CD14-positive monocyte (primary cell): ENCODE measurements at regions not wholly inside any gene's neighbourhood (a gene's known extent, or its start where the extent isn't known, plus 50 kb on each side); places are given as distances from the start of the nearest gene placed in this dataset.

Experiments
- DNase-seq, 3 donors: peaks; one replicate each; pipeline ENCODE4 v3.0.0-alpha.2; 2011 to 2022
- H2AFZ ChIP-seq: 2 replicates; pipeline ENCODE4 v1.6.0; 2012; ENCODE audit warnings: mild to moderate bottlenecking, low read depth, low read length, inconsistent platforms; ENCODE audit not compliant: insufficient read depth, poor library complexity, severe bottlenecking
- H3K27ac ChIP-seq, 2 donors: 1 replicate in 1 of 2; 2 replicates in 1 of 2; pipeline ENCODE4 v1.5.1; 2012 to 2013; ENCODE audit warnings: low read length in 2 of 2, control low read depth in 1 of 2, inconsistent platforms in 1 of 2, low read depth in 1 of 2, mild to moderate bottlenecking in 1 of 2
- H3K27me3 ChIP-seq, 2 donors: one replicate each; pipeline versions ENCODE4 v1.6.0 to v1.6.1; 2011 to 2013; ENCODE audit warnings: low read length in 2 of 2; ENCODE audit not compliant: control insufficient read depth in 2 of 2, insufficient read depth in 2 of 2
- H3K36me3 ChIP-seq, 2 donors: replicated peaks in 1 of 2; 1 replicate in 1 of 2; 2 replicates in 1 of 2; pipeline versions ENCODE4 v1.5.1 to v1.6.1; 2012 to 2013; ENCODE audit warnings: low read length in 2 of 2, control low read depth in 1 of 2, inconsistent platforms in 1 of 2, mild to moderate bottlenecking in 1 of 2; ENCODE audit not compliant: insufficient read depth in 2 of 2, control insufficient read depth in 1 of 2
- H3K4me1 ChIP-seq, 2 donors: 1 replicate in 1 of 2; 2 replicates in 1 of 2; pipeline versions ENCODE4 v1.5.1 to v1.6.1; 2012 to 2013; ENCODE audit warnings: low read length in 2 of 2, control low read depth in 1 of 2, inconsistent platforms in 1 of 2, mild to moderate bottlenecking in 1 of 2, moderate library complexity in 1 of 2; ENCODE audit not compliant: insufficient read depth in 2 of 2, control insufficient read depth in 1 of 2
- H3K4me2 ChIP-seq: replicated peaks from 2 replicates; pipeline ENCODE3; 2012; ENCODE audit warnings: low read length, moderate library complexity, mild to moderate bottlenecking; ENCODE audit not compliant: poor library complexity, severe bottlenecking; ENCODE audit errors: extremely low read depth
- H3K4me3 ChIP-seq, 3 experiments: fragments of 200-600 bp in 1 of 3; sonication (generic) in 1 of 3; replicated peaks in 1 of 3; 1 replicate in 2 of 3; 2 replicates in 1 of 3; pipeline ENCODE4 v1.5.1; 2011 to 2013; ENCODE audit warnings: low read length in 3 of 3, mild to moderate bottlenecking in 3 of 3, control low read depth in 2 of 3, low read depth in 2 of 3, inconsistent platforms in 1 of 3, moderate library complexity in 1 of 3
- H3K79me2 ChIP-seq: 2 replicates; pipeline ENCODE4 v1.6.0; 2012; ENCODE audit warnings: mild to moderate bottlenecking, control low read depth, inconsistent platforms, low read length, moderate library complexity; ENCODE audit not compliant: insufficient read depth
- H3K9ac ChIP-seq: 2 replicates; pipeline ENCODE4 v1.6.0; 2017; ENCODE audit warnings: low read length, mild to moderate bottlenecking; ENCODE audit not compliant: insufficient read depth, poor library complexity, severe bottlenecking
- H3K9me3 ChIP-seq, 2 donors: replicated peaks in 1 of 2; 1 replicate in 1 of 2; 2 replicates in 1 of 2; pipeline versions ENCODE4 v1.5.1 to v1.6.1; 2012 to 2013; ENCODE audit warnings: low read length in 2 of 2, control low read depth in 1 of 2; ENCODE audit not compliant: control insufficient read depth in 1 of 2, insufficient read depth in 1 of 2
- H4K20me1 ChIP-seq: 2 replicates; pipeline ENCODE4 v1.6.0; 2012; ENCODE audit warnings: mild to moderate bottlenecking, low read length, control low read depth, moderate library complexity; ENCODE audit not compliant: insufficient read depth
- H3K27ac Mint-ChIP-seq, 7 donors: one replicate each; pipeline ENCODE4 v1.8.0; 2020; ENCODE audit warnings: mild to moderate bottlenecking in 7 of 7, mixed read lengths in 7 of 7, moderate library complexity in 6 of 7, inconsistent platforms in 2 of 7
- H3K27me3 Mint-ChIP-seq, 3 donors: one replicate each; pipeline ENCODE4 v1.8.0; 2021 to 2022; ENCODE audit warnings: low read depth in 3 of 3, mild to moderate bottlenecking in 3 of 3, mixed read lengths in 3 of 3, moderate library complexity in 3 of 3, inconsistent platforms in 1 of 3
- H3K36me3 Mint-ChIP-seq, 2 donors: one replicate each; pipeline ENCODE4 v1.8.0; 2020; ENCODE audit warnings: mixed read lengths in 2 of 2, inconsistent platforms in 1 of 2, mild to moderate bottlenecking in 1 of 2
- H3K4me1 Mint-ChIP-seq: one replicate; pipeline ENCODE4 v1.8.0; 2020; ENCODE audit warnings: mild to moderate bottlenecking, mixed read lengths
- H3K4me3 Mint-ChIP-seq, 2 donors: one replicate each; pipeline ENCODE4 v1.8.0; 2020; ENCODE audit warnings: mild to moderate bottlenecking in 2 of 2, mixed read lengths in 2 of 2, moderate library complexity in 1 of 2
- H3K9me3 Mint-ChIP-seq, 7 donors: one replicate each; pipeline ENCODE4 v1.8.0; 2020 to 2022; ENCODE audit warnings: mixed read lengths in 7 of 7, mild to moderate bottlenecking in 6 of 7, moderate library complexity in 6 of 7, inconsistent platforms in 2 of 7
- WGBS: methylation state at CpG from one replicate; pipeline ENCODE4 v1.1.5; 2013; ENCODE audit warnings: missing lambda C conversion rate; ENCODE audit not compliant: insufficient coverage; 5-methylcytosine and 5-hydroxymethylcytosine counted together
- intact Hi-C, 2 donors: fragments of 100-400 bp; cut with micrococcal nuclease; formaldehyde crosslinking; loops; one replicate each; pipeline versions ENCODE4 v1.15.0 to v1.15.1; 2023
- TF ChIP-seq, protein P1 (sequence below): fragments of 200-600 bp; IDR thresholded peaks from one replicate; pipeline ENCODE4 v1.8.0; 2022; ENCODE audit warnings: antibody characterized with exemption, mild to moderate bottlenecking

DNA sequence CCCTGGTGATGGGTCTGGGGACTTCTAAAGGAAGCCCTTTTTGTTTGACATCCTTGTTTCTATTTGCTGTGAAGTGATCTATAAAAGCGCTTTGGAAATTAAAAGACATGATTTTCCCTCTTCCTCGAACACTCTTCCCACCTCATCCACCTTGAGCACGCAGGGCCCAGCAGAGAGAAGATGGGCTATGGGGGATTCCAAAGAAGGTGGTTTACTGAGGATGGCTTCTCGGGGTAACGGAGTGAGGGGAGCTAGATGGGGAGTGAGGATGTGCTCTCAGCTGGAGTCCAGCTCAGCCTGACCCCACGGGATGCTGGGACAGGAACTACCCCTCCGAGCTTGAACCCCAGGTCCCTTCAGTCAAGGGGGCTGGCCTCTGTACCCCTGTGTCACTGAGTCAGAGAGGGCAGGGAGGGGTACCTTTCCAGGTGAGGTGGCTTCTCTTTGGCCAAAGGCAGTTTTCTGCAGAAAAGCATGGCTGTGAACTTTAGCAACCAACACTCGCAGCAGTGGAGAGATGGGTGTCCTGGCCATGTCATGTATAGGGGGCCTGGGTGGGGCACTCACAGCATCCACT lies 180.7 kb upstream of the SMAD3 start:
- Mint-ChIP-seq H3K36me3 (no peaks in the 10 kb centered on the region), H3K4me3 (no peak overlapping the region), H3K9me3 (peaks cover 0 to 9% (median 7%) of the 10 kb centered on the region in 7 donors), H3K27ac (peak overlapping the region in 1 of 7 donors; percentile 64), H3K4me1 (no peaks in the 10 kb centered on the region), H3K27me3 (peaks cover 3 to 9% (median 8%) of the 10 kb centered on the region in 3 donors)
- no peaks in the 10 kb centered on the region for H3K4me1 ChIP-seq
- WGBS: 100% methylated on average over 4 of the region's 8 CpGs
- TF ChIP-seq, protein P1, sequence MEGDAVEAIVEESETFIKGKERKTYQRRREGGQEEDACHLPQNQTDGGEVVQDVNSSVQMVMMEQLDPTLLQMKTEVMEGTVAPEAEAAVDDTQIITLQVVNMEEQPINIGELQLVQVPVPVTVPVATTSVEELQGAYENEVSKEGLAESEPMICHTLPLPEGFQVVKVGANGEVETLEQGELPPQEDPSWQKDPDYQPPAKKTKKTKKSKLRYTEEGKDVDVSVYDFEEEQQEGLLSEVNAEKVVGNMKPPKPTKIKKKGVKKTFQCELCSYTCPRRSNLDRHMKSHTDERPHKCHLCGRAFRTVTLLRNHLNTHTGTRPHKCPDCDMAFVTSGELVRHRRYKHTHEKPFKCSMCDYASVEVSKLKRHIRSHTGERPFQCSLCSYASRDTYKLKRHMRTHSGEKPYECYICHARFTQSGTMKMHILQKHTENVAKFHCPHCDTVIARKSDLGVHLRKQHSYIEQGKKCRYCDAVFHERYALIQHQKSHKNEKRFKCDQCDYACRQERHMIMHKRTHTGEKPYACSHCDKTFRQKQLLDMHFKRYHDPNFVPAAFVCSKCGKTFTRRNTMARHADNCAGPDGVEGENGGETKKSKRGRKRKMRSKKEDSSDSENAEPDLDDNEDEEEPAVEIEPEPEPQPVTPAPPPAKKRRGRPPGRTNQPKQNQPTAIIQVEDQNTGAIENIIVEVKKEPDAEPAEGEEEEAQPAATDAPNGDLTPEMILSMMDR: no peak
- no peaks in the 10 kb centered on the region for H3K79me2 ChIP-seq
- DNase-seq: no peak
- H3K27ac ChIP-seq: no peak overlapping the region
- no peaks in the 10 kb centered on the region for H4K20me1 ChIP-seq
- no peaks in the 10 kb centered on the region for H3K27me3 ChIP-seq
- no peak overlapping the region for H3K4me3 ChIP-seq
- no peak overlapping the region for H3K9ac ChIP-seq
- intact Hi-C loops: no loop called here
- H3K36me3 ChIP-seq: no peaks in the 10 kb centered on the region
- H3K9me3 ChIP-seq: peaks cover 0 to 6% of the 10 kb centered on the region in 2 donors
- no peak overlapping the region for H3K4me2 ChIP-seq
- no peak overlapping the region for H2AFZ ChIP-seq

DNA sequence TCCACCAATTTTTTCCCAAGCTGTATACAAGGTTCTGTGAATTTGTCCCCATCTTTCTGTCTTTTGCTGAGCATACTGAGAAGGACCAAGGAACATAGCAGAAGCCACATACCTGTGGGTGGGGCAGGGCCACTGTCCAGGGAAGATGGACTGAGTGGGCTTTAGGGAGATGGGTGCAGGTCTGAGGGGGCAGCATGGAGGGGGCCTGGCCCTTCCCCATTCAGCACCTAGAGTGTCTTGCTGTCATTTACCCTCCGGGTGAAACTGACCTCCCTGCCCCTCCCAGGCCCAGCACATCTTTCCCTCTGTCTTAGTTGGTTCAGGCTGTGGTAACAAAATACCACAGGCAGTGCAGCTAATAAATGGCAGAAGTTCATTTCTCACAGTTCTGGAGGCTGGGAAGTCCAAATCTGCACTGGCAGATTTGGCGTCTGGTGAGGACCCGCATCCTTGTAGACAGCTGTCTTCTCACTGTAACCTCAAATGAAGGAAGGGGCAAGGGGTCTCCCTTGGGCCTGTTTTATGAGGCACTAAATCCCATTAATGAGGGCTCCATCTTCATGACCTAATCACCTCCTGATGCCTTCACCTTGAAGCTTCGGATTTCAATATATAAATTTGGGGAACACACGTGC lies 180.0 kb upstream of the SMAD3 start:
- Histone ChIP-seq H3K9me3 (peaks cover 4 to 10% of the 10 kb centered on the region in 2 donors), H3K4me2 (no peak overlapping the region), H3K79me2 (no peaks in the 10 kb centered on the region), H3K4me1 (no peaks in the 10 kb centered on the region), H3K27me3 (no peaks in the 10 kb centered on the region), H3K4me3 (no peak overlapping the region), H3K36me3 (no peaks in the 10 kb centered on the region), H3K27ac (no peak overlapping the region), H2AFZ (no peak overlapping the region), H4K20me1 (no peaks in the 10 kb centered on the region), H3K9ac (no peak overlapping the region)
- Mint-ChIP-seq H3K27ac (no peak overlapping the region), H3K36me3 (no peaks in the 10 kb centered on the region), H3K9me3 (peaks cover 3 to 14% (median 10%) of the 10 kb centered on the region in 7 donors), H3K27me3 (peaks cover 3 to 9% (median 8%) of the 10 kb centered on the region in 3 donors), H3K4me3 (no peak overlapping the region), H3K4me1 (no peaks in the 10 kb centered on the region)
- intact Hi-C loops: no loop called here
- no peak for DNase-seq
- TF ChIP-seq, protein P1: no peak
- 100% methylated on average over 2 of the region's 5 CpGs for WGBS
